ENCODE measurements at regions not wholly inside any gene's neighbourhood (a gene's known extent, or its start where the extent isn't known, plus 50 kb on each side); places are given as distances from the start of the nearest gene placed in this dataset.

GRCh38 chr6:168825226-168826077 lies 384.5 kb downstream of the SMOC2 start:
- Mint-ChIP-seq H3K9me3 (ENCODE audit: unreplicated experiment) (no peaks in the 10 kb centered on the region), H3K4me1 (ENCODE audit: low read depth, unreplicated experiment) (peaks cover 5% of the 10 kb centered on the region), H3K27ac (ENCODE audit: unreplicated experiment) (no peak overlapping the region), H3K27me3 (ENCODE audit: unreplicated experiment) (no peaks in the 10 kb centered on the region), H3K36me3 (ENCODE audit: unreplicated experiment) (no peaks in the 10 kb centered on the region), H3K4me3 (ENCODE audit: unreplicated experiment) (no peak overlapping the region)
- no peak for TF ChIP-seq CTCF (IDR thresholded peaks at IDR 0.05; ENCODE audit: partially characterized antibody, unreplicated experiment)
- no peak for DNase-seq

- DNase-seq, result no peak
- Mint-ChIP-seq H3K4me3 (ENCODE audit: unreplicated experiment) (no peak overlapping the region), H3K9me3 (ENCODE audit: unreplicated experiment) (no peaks in the 10 kb centered on the region), H3K4me1 (ENCODE audit: low read depth, unreplicated experiment) (peaks cover 5% of the 10 kb centered on the region), H3K27ac (ENCODE audit: unreplicated experiment) (no peak overlapping the region), H3K36me3 (ENCODE audit: unreplicated experiment) (no peaks in the 10 kb centered on the region), H3K27me3 (ENCODE audit: unreplicated experiment) (no peaks in the 10 kb centered on the region)
- no peak for TF ChIP-seq CTCF (IDR thresholded peaks at IDR 0.05; ENCODE audit: partially characterized antibody, unreplicated experiment)
Observed at GRCh38 chr6:168823397-168824212, 382.6 kb downstream of the SMOC2 start.

GRCh38 chr6:168822376-168822775 lies 381.4 kb downstream of the SMOC2 start:
- H3K4me1 Mint-ChIP-seq (ENCODE audit: low read depth, unreplicated experiment), result peaks cover 5% of the 10 kb centered on the region
- H3K27me3 Mint-ChIP-seq (ENCODE audit: unreplicated experiment), result no peaks in the 10 kb centered on the region
- no peak for DNase-seq
- H3K4me3 Mint-ChIP-seq (ENCODE audit: unreplicated experiment), result no peak overlapping the region
- no peaks in the 10 kb centered on the region for H3K9me3 Mint-ChIP-seq (ENCODE audit: unreplicated experiment)
- no peaks in the 10 kb centered on the region for H3K36me3 Mint-ChIP-seq (ENCODE audit: unreplicated experiment)
- no peak for TF ChIP-seq CTCF (IDR thresholded peaks at IDR 0.05; ENCODE audit: partially characterized antibody, unreplicated experiment)
- H3K27ac Mint-ChIP-seq (ENCODE audit: unreplicated experiment), result no peak overlapping the region

- TF ChIP-seq CTCF (IDR thresholded peaks at IDR 0.05; ENCODE audit: partially characterized antibody, unreplicated experiment), result no peak
- H3K27me3 Mint-ChIP-seq (ENCODE audit: unreplicated experiment), result no peaks in the 10 kb centered on the region
- no peak for DNase-seq
- H3K36me3 Mint-ChIP-seq (ENCODE audit: unreplicated experiment), result no peaks in the 10 kb centered on the region
- H3K27ac Mint-ChIP-seq (ENCODE audit: unreplicated experiment), result no peak overlapping the region
- peaks cover 4% of the 10 kb centered on the region for H3K4me1 Mint-ChIP-seq (ENCODE audit: low read depth, unreplicated experiment)
- H3K9me3 Mint-ChIP-seq (ENCODE audit: unreplicated experiment), result no peaks in the 10 kb centered on the region
- H3K4me3 Mint-ChIP-seq (ENCODE audit: unreplicated experiment), result no peak overlapping the region
Observed at GRCh38 chr6:168819546-168819945, 378.6 kb downstream of the SMOC2 start.
